ENCODE measurements at regions not wholly inside any gene's neighbourhood (a gene's known extent, or its start where the extent isn't known, plus 50 kb on each side); places are given as distances from the start of the nearest gene placed in this dataset.
A peak's percentile ranks its signal among the peaks of the same experiment; 100 is the strongest.
"Not testable (repeated sequence)": the region's sequence is repeated elsewhere in the genome, so short reads cannot be mapped to it uniquely, and the experiment has no call there.

- CTCF ChIA-PET, result interaction anchor here (0.6 kb wide), 1 partner anchor 1867 kb away, joined by 4 read pairs; no protein-coding TSS in a partner anchor
- POLR2A ChIA-PET, result no interaction called here
- Mint-ChIP-seq H3K4me3 (no peak overlapping the region), H3K36me3 (ENCODE audit: low read depth) (no peaks in the 10 kb centered on the region), H3K9me3 (no peaks in the 10 kb centered on the region), H3K27me3 (peaks cover 2% of the 10 kb centered on the region), H3K4me1 (peaks cover 7% of the 10 kb centered on the region), H3K27ac (no peak overlapping the region)
- DNase-seq, result no peak
These were observed 183.4 kb downstream of the GOLGA6L6 start for GRCh38 chr15:20358066-20358778.

- H3K4me3 Mint-ChIP-seq, result no peak overlapping the region
- peaks cover 8% of the 10 kb centered on the region for H3K4me1 Mint-ChIP-seq
- CTCF ChIA-PET, result interaction anchor here (0.5 to 1.0 kb wide), 3 partner anchors 10 to 1868 kb away, joined by 3 to 6 read pairs (median 4); no protein-coding TSS in a partner anchor
- POLR2A ChIA-PET, result interaction anchor here (1.3 kb wide), 1 partner anchor 1864 kb away, joined by 4 read pairs; no protein-coding TSS in a partner anchor
- peaks cover 2% of the 10 kb centered on the region for H3K27me3 Mint-ChIP-seq
- no peaks in the 10 kb centered on the region for H3K36me3 Mint-ChIP-seq (ENCODE audit: low read depth)
- no peak for DNase-seq
- no peaks in the 10 kb centered on the region for H3K9me3 Mint-ChIP-seq
- no peak overlapping the region for H3K27ac Mint-ChIP-seq
These were observed 184.0 kb downstream of the GOLGA6L6 start for GRCh38 chr15:20357481-20358065.

GRCh38 chr15:20356911-20357480 is 184.6 kb downstream of the GOLGA6L6 start:
- H3K4me3 Mint-ChIP-seq, result no peak overlapping the region
- DNase-seq, result no peak
- H3K4me1 Mint-ChIP-seq, result peaks cover 10% of the 10 kb centered on the region
- ChIA-PET CTCF (interaction anchor here (0.8 to 1.0 kb wide), 2 partner anchors 11 to 1867 kb away, joined by 4 to 6 read pairs; no protein-coding TSS in a partner anchor), POLR2A (interaction anchor here (1.3 kb wide), 1 partner anchor 1864 kb away, joined by 4 read pairs; no protein-coding TSS in a partner anchor)
- H3K27ac Mint-ChIP-seq, result peak overlapping the region; percentile 81
- H3K36me3 Mint-ChIP-seq (ENCODE audit: low read depth), result no peaks in the 10 kb centered on the region
- peaks cover 2% of the 10 kb centered on the region for H3K27me3 Mint-ChIP-seq
- no peaks in the 10 kb centered on the region for H3K9me3 Mint-ChIP-seq

- H3K4me1 Mint-ChIP-seq, result peaks cover 10% of the 10 kb centered on the region
- DNase-seq, result peak; percentile 94
- peaks cover 2% of the 10 kb centered on the region for H3K27me3 Mint-ChIP-seq
- ChIA-PET POLR2A (interaction anchor here (0.8 to 1.3 kb wide), 2 partner anchors 1865 to 1867 kb away, joined by 3 to 4 read pairs; no protein-coding TSS in a partner anchor), CTCF (interaction anchor here (0.8 to 1.1 kb wide), 5 partner anchors 11 to 1904 kb away, joined by 3 to 6 read pairs (median 4); no protein-coding TSS in a partner anchor)
- H3K36me3 Mint-ChIP-seq (ENCODE audit: low read depth), result no peaks in the 10 kb centered on the region
- H3K4me3 Mint-ChIP-seq, result no peak overlapping the region
- H3K27ac Mint-ChIP-seq, result peak overlapping the region; percentile 81
- no peaks in the 10 kb centered on the region for H3K9me3 Mint-ChIP-seq
These were observed 185.1 kb downstream of the GOLGA6L6 start for GRCh38 chr15:20356444-20356910.

- DNase-seq, result no peak
- Mint-ChIP-seq H3K4me1 (peaks cover 10% of the 10 kb centered on the region), H3K36me3 (ENCODE audit: low read depth) (no peaks in the 10 kb centered on the region), H3K27me3 (peaks cover 2% of the 10 kb centered on the region), H3K27ac (peak overlapping the region; percentile 81), H3K9me3 (no peaks in the 10 kb centered on the region), H3K4me3 (no peak overlapping the region)
- CTCF ChIA-PET, result interaction anchor here (0.9 to 1.1 kb wide), 3 partner anchors 1868 to 1905 kb away, joined by 3 to 5 read pairs (median 4); no protein-coding TSS in a partner anchor
- POLR2A ChIA-PET, result no interaction called here
These were observed 186.2 kb downstream of the GOLGA6L6 start for GRCh38 chr15:20355256-20355868.

- not testable (repeated sequence) for DNase-seq; H3K9me3 Mint-ChIP-seq; H3K27me3 Mint-ChIP-seq; H3K27ac Mint-ChIP-seq; H3K36me3 Mint-ChIP-seq (ENCODE audit: low read depth); H3K4me3 Mint-ChIP-seq
- POLR2A ChIA-PET, result interaction anchor here (0.7 kb wide), 1 partner anchor 1868 kb away, joined by 3 read pairs; no protein-coding TSS in a partner anchor
- CTCF ChIA-PET, result interaction anchor here (1.0 to 1.1 kb wide), 2 partner anchors 9 to 1866 kb away, joined by 3 to 4 read pairs; no protein-coding TSS in a partner anchor
- peaks cover 10% of the 10 kb centered on the region for H3K4me1 Mint-ChIP-seq
These were observed 186.7 kb downstream of the GOLGA6L6 start for GRCh38 chr15:20354884-20355223.

GRCh38 chr15:20353966-20354883 is 187.4 kb downstream of the GOLGA6L6 start:
- ChIA-PET CTCF (interaction anchor here (1.0 to 1.1 kb wide), 2 partner anchors 10 to 1867 kb away, joined by 3 to 4 read pairs; no protein-coding TSS in a partner anchor), POLR2A (interaction anchor here (0.6 to 0.7 kb wide), 2 partner anchors 1867 to 1869 kb away, joined by 3 read pairs; no protein-coding TSS in a partner anchor)
- Mint-ChIP-seq H3K27ac (no peak overlapping the region), H3K9me3 (no peaks in the 10 kb centered on the region), H3K27me3 (peaks cover 2% of the 10 kb centered on the region), H3K4me1 (peaks cover 10% of the 10 kb centered on the region), H3K36me3 (ENCODE audit: low read depth) (no peaks in the 10 kb centered on the region), H3K4me3 (no peak overlapping the region)
- peak; percentile 27 for DNase-seq

GRCh38 chr15:20352241-20353200 is 189.1 kb downstream of the GOLGA6L6 start:
- ChIA-PET POLR2A (no interaction called here), CTCF (interaction anchor here (0.7 kb wide), 1 partner anchor 1869 kb away, joined by 3 read pairs; no protein-coding TSS in a partner anchor)
- H3K4me3 Mint-ChIP-seq, result no peak overlapping the region
- H3K27me3 Mint-ChIP-seq, result peaks cover 2% of the 10 kb centered on the region
- no peak for DNase-seq
- no peaks in the 10 kb centered on the region for H3K36me3 Mint-ChIP-seq (ENCODE audit: low read depth)
- H3K27ac Mint-ChIP-seq, result no peak overlapping the region
- H3K4me1 Mint-ChIP-seq, result peaks cover 10% of the 10 kb centered on the region
- H3K9me3 Mint-ChIP-seq, result no peaks in the 10 kb centered on the region

- peak overlapping the region; percentile 36 for H3K27ac Mint-ChIP-seq
- H3K9me3 Mint-ChIP-seq, result no peaks in the 10 kb centered on the region
- POLR2A ChIA-PET, result no interaction called here
- peaks cover 8% of the 10 kb centered on the region for H3K4me1 Mint-ChIP-seq
- CTCF ChIA-PET, result interaction anchor here (0.7 kb wide), 1 partner anchor 1870 kb away, joined by 3 read pairs; no protein-coding TSS in a partner anchor
- peaks cover 2% of the 10 kb centered on the region for H3K27me3 Mint-ChIP-seq
- DNase-seq, result no peak
- no peak overlapping the region for H3K4me3 Mint-ChIP-seq
- no peaks in the 10 kb centered on the region for H3K36me3 Mint-ChIP-seq (ENCODE audit: low read depth)
These were observed 190.1 kb downstream of the GOLGA6L6 start for GRCh38 chr15:20351448-20351971.

GRCh38 chr15:20349774-20350498 is 191.7 kb downstream of the GOLGA6L6 start:
- Mint-ChIP-seq H3K27me3 (no peaks in the 10 kb centered on the region), H3K9me3 (no peaks in the 10 kb centered on the region), H3K4me1 (peaks cover 3% of the 10 kb centered on the region), H3K4me3 (no peak overlapping the region), H3K36me3 (ENCODE audit: low read depth) (no peaks in the 10 kb centered on the region), H3K27ac (no peak overlapping the region)
- CTCF ChIA-PET, result no interaction called here
- DNase-seq, result peak; percentile 25
- POLR2A ChIA-PET, result no interaction called here

All from activated CD4-positive, alpha-beta T cell treated with anti-CD3 and anti-CD28 coated beads, Interleukin-2, amount 10 ng/mL, durations not matched to agents 7 days and 5 days (primary cell).